Keratinocyte (primary cell): ENCODE measurements at regions not wholly inside any gene's neighbourhood (a gene's known extent, or its start where the extent isn't known, plus 50 kb on each side); places are given as distances from the start of the nearest gene placed in this dataset.

ENCODE experiments used
- DNase-seq: peaks from one replicate; pipeline ENCODE4 v3.0.0-alpha.2; 2011; ENCODE audit warnings: low read depth, missing footprints, low spot score
- FAIRE-seq: peaks from 2 replicates; lab custom pipeline; 2011; peaks lifted over from hg19 to GRCh38; lab: Jason Lieb, UNC
- H2AFZ ChIP-seq: 2 replicates; pipeline ENCODE4 v1.6.0; 2012; ENCODE audit warnings: low read length, control low read depth, inconsistent platforms; ENCODE audit not compliant: control insufficient read depth
- H3K27ac ChIP-seq: 2 replicates; pipeline ENCODE4 v1.5.1; 2011; ENCODE audit warnings: low read length; ENCODE audit not compliant: control insufficient read depth, insufficient read depth
- H3K27me3 ChIP-seq: 3 replicates; pipeline ENCODE4 v1.6.0; 2011; ENCODE audit warnings: low read length; ENCODE audit not compliant: control insufficient read depth, insufficient read depth; ENCODE audit errors: extremely low read depth
- H3K36me3 ChIP-seq, 2 experiments: 2 replicates in 1 of 2; 3 replicates in 1 of 2; pipeline ENCODE4 v1.5.1; 2011; ENCODE audit warnings: low read length in 2 of 2, mild to moderate bottlenecking in 1 of 2; ENCODE audit not compliant: control insufficient read depth in 2 of 2, insufficient read depth in 2 of 2; ENCODE audit errors: extremely low read depth in 1 of 2
- H3K4me1 ChIP-seq: 3 replicates; pipeline ENCODE4 v1.5.1; 2011; ENCODE audit warnings: low read length; ENCODE audit not compliant: control insufficient read depth, insufficient read depth; ENCODE audit errors: extremely low read depth
- H3K4me2 ChIP-seq: 3 replicates; pipeline ENCODE4 v1.6.0; 2011; ENCODE audit warnings: low read depth, low read length; ENCODE audit not compliant: control insufficient read depth, insufficient read depth; ENCODE audit errors: extremely low read depth
- H3K4me3 ChIP-seq, 3 experiments: fragments of 200-600 bp in 1 of 3; sonication (generic) in 1 of 3; 2 replicates in 2 of 3; 3 replicates in 1 of 3; pipeline ENCODE4 v1.5.1; 2011 to 2016; ENCODE audit warnings: low read length in 3 of 3, mild to moderate bottlenecking in 3 of 3, control low read depth in 2 of 3, inconsistent platforms in 1 of 3, low read depth in 1 of 3, mixed read lengths in 1 of 3, mixed run types in 1 of 3, moderate library complexity in 1 of 3; ENCODE audit not compliant: control insufficient read depth in 2 of 3, insufficient read depth in 2 of 3; ENCODE audit errors: extremely low read depth in 1 of 3
- H3K79me2 ChIP-seq: 2 replicates; pipeline ENCODE4 v1.6.0; 2012; ENCODE audit warnings: low read length; ENCODE audit not compliant: control insufficient read depth, insufficient read depth
- H3K9ac ChIP-seq: 3 replicates; pipeline ENCODE4 v1.6.0; 2011; ENCODE audit warnings: low read length; ENCODE audit not compliant: control insufficient read depth, insufficient read depth; ENCODE audit errors: extremely low read depth
- H3K9me1 ChIP-seq: 3 replicates; pipeline ENCODE4 v1.6.0; 2011; ENCODE audit warnings: low read length; ENCODE audit not compliant: control insufficient read depth, insufficient read depth; ENCODE audit errors: extremely low read depth
- H3K9me3 ChIP-seq: 2 replicates; pipeline ENCODE4 v1.5.1; 2012; ENCODE audit warnings: low read depth, low read length; ENCODE audit not compliant: control insufficient read depth
- H4K20me1 ChIP-seq: 3 replicates; pipeline ENCODE4 v1.6.0; 2011; ENCODE audit warnings: low read length; ENCODE audit not compliant: control insufficient read depth, insufficient read depth; ENCODE audit errors: extremely low read depth
- CTCF ChIP-seq, 3 experiments: IDR thresholded peaks in 1 of 3; conservative IDR thresholded peaks in 1 of 3; optimal IDR thresholded peaks in 1 of 3; 2 replicates in 2 of 3; 3 replicates in 1 of 3; pipeline versions ENCODE3 to v1.5.1; 2011; ENCODE audit warnings: low read length in 3 of 3, mild to moderate bottlenecking in 3 of 3, moderate library complexity in 2 of 3, control low read depth in 1 of 3, inconsistent platforms in 1 of 3; ENCODE audit not compliant: insufficient read depth in 2 of 3; ENCODE audit errors: extremely low read depth in 1 of 3
- EZH2 ChIP-seq: IDR thresholded peaks from one replicate; pipeline ENCODE4 v1.6.1; 2012; ENCODE audit warnings: inconsistent platforms, mild to moderate bottlenecking, low read length, moderate library complexity
- dilution Hi-C: fragments of 300-500 bp; cut with MboI; formaldehyde crosslinking; loops from one replicate; pipeline ENCODE4 v1.7.0; 2020; ENCODE audit warnings: low sequenced_read_pairs; ENCODE audit not compliant: extremely low pct_ligation_motif_present

GRCh38 chr2:16124881-16125613, 184.7 kb downstream of the MYCN start:
- no peak for DNase-seq
- Histone ChIP-seq H3K9ac (no peak overlapping the region), H3K79me2 (no peaks in the 10 kb centered on the region), H3K36me3 (no peaks in the 10 kb centered on the region), H3K4me2 (no peak overlapping the region), H4K20me1 (no peaks in the 10 kb centered on the region), H3K27ac (no peak overlapping the region), H3K4me1 (peaks cover 3% of the 10 kb centered on the region), H2AFZ (no peak overlapping the region), H3K9me1 (no peaks in the 10 kb centered on the region), H3K9me3 (no peaks in the 10 kb centered on the region), H3K27me3 (peaks cover 3% of the 10 kb centered on the region), H3K4me3 (no peak overlapping the region)
- dilution Hi-C loops, result no loop called here
- TF ChIP-seq EZH2 (no peak), CTCF (optimal IDR thresholded peaks at IDR 0.05 in 1 of 3, IDR thresholded peaks at IDR 0.05 in 1 of 3, conservative IDR thresholded peaks at IDR 0.05 in 1 of 3; ENCODE audit: extremely low read depth in 1 of 3, insufficient read depth in 2 of 3, low read length in 3 of 3) (no peak)
- FAIRE-seq, result no peak

GRCh38 chr2:16123856-16124780, 183.8 kb downstream of the MYCN start:
- no peak overlapping the region for H3K27ac ChIP-seq
- peaks cover 3% of the 10 kb centered on the region for H3K4me1 ChIP-seq
- H3K27me3 ChIP-seq, result peaks cover 3% of the 10 kb centered on the region
- H3K79me2 ChIP-seq, result no peaks in the 10 kb centered on the region
- dilution Hi-C loops, result no loop called here
- no peaks in the 10 kb centered on the region for H3K9me1 ChIP-seq
- no peak for FAIRE-seq
- DNase-seq, result no peak
- H4K20me1 ChIP-seq, result no peaks in the 10 kb centered on the region
- H3K4me3 ChIP-seq, result no peak overlapping the region
- H3K36me3 ChIP-seq, result no peaks in the 10 kb centered on the region
- no peak overlapping the region for H3K4me2 ChIP-seq
- no peak overlapping the region for H3K9ac ChIP-seq
- no peaks in the 10 kb centered on the region for H3K9me3 ChIP-seq
- H2AFZ ChIP-seq, result no peak overlapping the region
- no peak for TF ChIP-seq CTCF (optimal IDR thresholded peaks at IDR 0.05 in 1 of 3, IDR thresholded peaks at IDR 0.05 in 1 of 3, conservative IDR thresholded peaks at IDR 0.05 in 1 of 3; ENCODE audit: extremely low read depth in 1 of 3, insufficient read depth in 2 of 3, low read length in 3 of 3)
- no peak for TF ChIP-seq EZH2
